Sigmoid colon (tissue), 4 donors: ENCODE measurements at regions not wholly inside any gene's neighbourhood (a gene's known extent, or its start where the extent isn't known, plus 50 kb on each side); places are given as distances from the start of the nearest gene placed in this dataset.

Experiments
- CTCF ChIP-seq, 4 experiments: fragments of 450-650 bp in 3 of 4; fragments of 200-600 bp in 1 of 4; IDR thresholded peaks; one replicate each; pipeline ENCODE4 v1.5.1; 2016 to 2019; ENCODE audit warnings: antibody characterized with exemption in 4 of 4, mild to moderate bottlenecking in 3 of 4, moderate library complexity in 2 of 4
- EP300 ChIP-seq, 4 donors: sonication (generic); formaldehyde crosslinking; IDR thresholded peaks; one replicate each; pipeline ENCODE4 v1.6.1; 2017; ENCODE audit warnings: antibody characterized with exemption in 4 of 4
- POLR2AphosphoS5 ChIP-seq, 4 donors: sonication (generic); formaldehyde crosslinking; IDR thresholded peaks; one replicate each; pipeline ENCODE4 v1.6.1; 2017; ENCODE audit warnings: antibody characterized with exemption in 4 of 4

GRCh38 chr5:163163858-163164257 is 273.5 kb upstream of the CCNG1 start:
- no peak for TF ChIP-seq CTCF (IDR thresholded peaks at IDR 0.05)
- TF ChIP-seq EP300 (IDR thresholded peaks at IDR 0.05) = no peak
- no peak for TF ChIP-seq POLR2AphosphoS5 (IDR thresholded peaks at IDR 0.05)
